CD14-positive monocyte (primary cell): ENCODE measurements at regions not wholly inside any gene's neighbourhood (a gene's known extent, or its start where the extent isn't known, plus 50 kb on each side); places are given as distances from the start of the nearest gene placed in this dataset.

Experiments used
- DNase-seq, 3 donors: peaks; one replicate each; pipeline ENCODE4 v3.0.0-alpha.2; 2011 to 2022
- H2AFZ ChIP-seq: 2 replicates; pipeline ENCODE4 v1.6.0; 2012; ENCODE audit warnings: mild to moderate bottlenecking, low read depth, low read length, inconsistent platforms; ENCODE audit not compliant: insufficient read depth, poor library complexity, severe bottlenecking
- H3K27ac ChIP-seq, 2 donors: 1 replicate in 1 of 2; 2 replicates in 1 of 2; pipeline ENCODE4 v1.5.1; 2012 to 2013; ENCODE audit warnings: low read length in 2 of 2, control low read depth in 1 of 2, inconsistent platforms in 1 of 2, low read depth in 1 of 2, mild to moderate bottlenecking in 1 of 2
- H3K27me3 ChIP-seq, 2 donors: one replicate each; pipeline versions ENCODE4 v1.6.0 to v1.6.1; 2011 to 2013; ENCODE audit warnings: low read length in 2 of 2; ENCODE audit not compliant: control insufficient read depth in 2 of 2, insufficient read depth in 2 of 2
- H3K36me3 ChIP-seq, 2 donors: replicated peaks in 1 of 2; 1 replicate in 1 of 2; 2 replicates in 1 of 2; pipeline versions ENCODE4 v1.5.1 to v1.6.1; 2012 to 2013; ENCODE audit warnings: low read length in 2 of 2, control low read depth in 1 of 2, inconsistent platforms in 1 of 2, mild to moderate bottlenecking in 1 of 2; ENCODE audit not compliant: insufficient read depth in 2 of 2, control insufficient read depth in 1 of 2
- H3K4me1 ChIP-seq, 2 donors: 1 replicate in 1 of 2; 2 replicates in 1 of 2; pipeline versions ENCODE4 v1.5.1 to v1.6.1; 2012 to 2013; ENCODE audit warnings: low read length in 2 of 2, control low read depth in 1 of 2, inconsistent platforms in 1 of 2, mild to moderate bottlenecking in 1 of 2, moderate library complexity in 1 of 2; ENCODE audit not compliant: insufficient read depth in 2 of 2, control insufficient read depth in 1 of 2
- H3K4me2 ChIP-seq: replicated peaks from 2 replicates; pipeline ENCODE3; 2012; ENCODE audit warnings: low read length, moderate library complexity, mild to moderate bottlenecking; ENCODE audit not compliant: poor library complexity, severe bottlenecking; ENCODE audit errors: extremely low read depth
- H3K4me3 ChIP-seq, 3 experiments: fragments of 200-600 bp in 1 of 3; sonication (generic) in 1 of 3; replicated peaks in 1 of 3; 1 replicate in 2 of 3; 2 replicates in 1 of 3; pipeline ENCODE4 v1.5.1; 2011 to 2013; ENCODE audit warnings: low read length in 3 of 3, mild to moderate bottlenecking in 3 of 3, control low read depth in 2 of 3, low read depth in 2 of 3, inconsistent platforms in 1 of 3, moderate library complexity in 1 of 3
- H3K79me2 ChIP-seq: 2 replicates; pipeline ENCODE4 v1.6.0; 2012; ENCODE audit warnings: mild to moderate bottlenecking, control low read depth, inconsistent platforms, low read length, moderate library complexity; ENCODE audit not compliant: insufficient read depth
- H3K9ac ChIP-seq: 2 replicates; pipeline ENCODE4 v1.6.0; 2017; ENCODE audit warnings: low read length, mild to moderate bottlenecking; ENCODE audit not compliant: insufficient read depth, poor library complexity, severe bottlenecking
- H3K9me3 ChIP-seq, 2 donors: replicated peaks in 1 of 2; 1 replicate in 1 of 2; 2 replicates in 1 of 2; pipeline versions ENCODE4 v1.5.1 to v1.6.1; 2012 to 2013; ENCODE audit warnings: low read length in 2 of 2, control low read depth in 1 of 2; ENCODE audit not compliant: control insufficient read depth in 1 of 2, insufficient read depth in 1 of 2
- H4K20me1 ChIP-seq: 2 replicates; pipeline ENCODE4 v1.6.0; 2012; ENCODE audit warnings: mild to moderate bottlenecking, low read length, control low read depth, moderate library complexity; ENCODE audit not compliant: insufficient read depth
- H3K27ac Mint-ChIP-seq, 7 donors: one replicate each; pipeline ENCODE4 v1.8.0; 2020; ENCODE audit warnings: mild to moderate bottlenecking in 7 of 7, mixed read lengths in 7 of 7, moderate library complexity in 6 of 7, inconsistent platforms in 2 of 7
- H3K27me3 Mint-ChIP-seq, 3 donors: one replicate each; pipeline ENCODE4 v1.8.0; 2021 to 2022; ENCODE audit warnings: low read depth in 3 of 3, mild to moderate bottlenecking in 3 of 3, mixed read lengths in 3 of 3, moderate library complexity in 3 of 3, inconsistent platforms in 1 of 3
- H3K36me3 Mint-ChIP-seq, 2 donors: one replicate each; pipeline ENCODE4 v1.8.0; 2020; ENCODE audit warnings: mixed read lengths in 2 of 2, inconsistent platforms in 1 of 2, mild to moderate bottlenecking in 1 of 2
- H3K4me1 Mint-ChIP-seq: one replicate; pipeline ENCODE4 v1.8.0; 2020; ENCODE audit warnings: mild to moderate bottlenecking, mixed read lengths
- H3K4me3 Mint-ChIP-seq, 2 donors: one replicate each; pipeline ENCODE4 v1.8.0; 2020; ENCODE audit warnings: mild to moderate bottlenecking in 2 of 2, mixed read lengths in 2 of 2, moderate library complexity in 1 of 2
- H3K9me3 Mint-ChIP-seq, 7 donors: one replicate each; pipeline ENCODE4 v1.8.0; 2020 to 2022; ENCODE audit warnings: mixed read lengths in 7 of 7, mild to moderate bottlenecking in 6 of 7, moderate library complexity in 6 of 7, inconsistent platforms in 2 of 7
- WGBS: methylation state at CpG from one replicate; pipeline ENCODE4 v1.1.5; 2013; ENCODE audit warnings: missing lambda C conversion rate; ENCODE audit not compliant: insufficient coverage; 5-methylcytosine and 5-hydroxymethylcytosine counted together
- intact Hi-C, 2 donors: fragments of 100-400 bp; cut with micrococcal nuclease; formaldehyde crosslinking; loops; one replicate each; pipeline versions ENCODE4 v1.15.0 to v1.15.1; 2023
- TF ChIP-seq, protein P1 (sequence below): fragments of 200-600 bp; IDR thresholded peaks from one replicate; pipeline ENCODE4 v1.8.0; 2022; ENCODE audit warnings: antibody characterized with exemption, mild to moderate bottlenecking

DNA sequence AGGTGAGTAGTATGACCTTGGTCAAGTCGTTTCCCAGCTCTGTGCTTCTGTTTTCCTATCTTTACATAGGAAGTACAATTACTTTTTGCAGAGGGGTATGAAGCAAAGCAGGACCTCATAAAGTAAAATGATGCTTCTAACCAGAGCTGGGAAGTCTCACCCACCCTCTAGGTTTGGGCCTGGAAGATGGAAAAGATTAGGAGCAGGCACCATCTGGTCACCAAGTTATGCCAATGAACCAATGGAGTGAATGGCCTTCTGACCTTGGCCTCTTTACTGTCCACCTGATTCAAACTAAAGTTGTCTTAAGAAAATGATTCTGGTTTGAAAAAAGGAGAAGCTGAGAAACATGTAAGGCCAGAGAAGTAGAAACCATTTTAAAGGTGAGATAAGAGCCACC, 68.9 kb upstream of the CTNNBL1 start:
- Mint-ChIP-seq H3K36me3 (no peaks in the 10 kb centered on the region), H3K4me3 (no peak overlapping the region), H3K9me3 (peaks cover 0 to 2% (median 0%) of the 10 kb centered on the region in 7 donors), H3K4me1 (no peaks in the 10 kb centered on the region), H3K27me3 (peaks cover 13 to 40% (median 26%) of the 10 kb centered on the region in 3 donors), H3K27ac (no peak overlapping the region)
- Histone ChIP-seq H4K20me1 (no peaks in the 10 kb centered on the region), H3K9me3 (no peaks in the 10 kb centered on the region), H3K9ac (no peak overlapping the region), H3K4me1 (no peaks in the 10 kb centered on the region), H3K4me2 (no peak overlapping the region), H3K27me3 (peaks cover 0 to 16% of the 10 kb centered on the region in 2 donors), H3K4me3 (no peak overlapping the region), H3K36me3 (no peaks in the 10 kb centered on the region), H2AFZ (no peak overlapping the region), H3K27ac (no peak overlapping the region), H3K79me2 (no peaks in the 10 kb centered on the region)
- TF ChIP-seq, protein P1, sequence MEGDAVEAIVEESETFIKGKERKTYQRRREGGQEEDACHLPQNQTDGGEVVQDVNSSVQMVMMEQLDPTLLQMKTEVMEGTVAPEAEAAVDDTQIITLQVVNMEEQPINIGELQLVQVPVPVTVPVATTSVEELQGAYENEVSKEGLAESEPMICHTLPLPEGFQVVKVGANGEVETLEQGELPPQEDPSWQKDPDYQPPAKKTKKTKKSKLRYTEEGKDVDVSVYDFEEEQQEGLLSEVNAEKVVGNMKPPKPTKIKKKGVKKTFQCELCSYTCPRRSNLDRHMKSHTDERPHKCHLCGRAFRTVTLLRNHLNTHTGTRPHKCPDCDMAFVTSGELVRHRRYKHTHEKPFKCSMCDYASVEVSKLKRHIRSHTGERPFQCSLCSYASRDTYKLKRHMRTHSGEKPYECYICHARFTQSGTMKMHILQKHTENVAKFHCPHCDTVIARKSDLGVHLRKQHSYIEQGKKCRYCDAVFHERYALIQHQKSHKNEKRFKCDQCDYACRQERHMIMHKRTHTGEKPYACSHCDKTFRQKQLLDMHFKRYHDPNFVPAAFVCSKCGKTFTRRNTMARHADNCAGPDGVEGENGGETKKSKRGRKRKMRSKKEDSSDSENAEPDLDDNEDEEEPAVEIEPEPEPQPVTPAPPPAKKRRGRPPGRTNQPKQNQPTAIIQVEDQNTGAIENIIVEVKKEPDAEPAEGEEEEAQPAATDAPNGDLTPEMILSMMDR = no peak
- WGBS = no CpG with 5 or more reads among the region's 1 CpG
- DNase-seq = no peak
- intact Hi-C loops = no loop called here

DNA sequence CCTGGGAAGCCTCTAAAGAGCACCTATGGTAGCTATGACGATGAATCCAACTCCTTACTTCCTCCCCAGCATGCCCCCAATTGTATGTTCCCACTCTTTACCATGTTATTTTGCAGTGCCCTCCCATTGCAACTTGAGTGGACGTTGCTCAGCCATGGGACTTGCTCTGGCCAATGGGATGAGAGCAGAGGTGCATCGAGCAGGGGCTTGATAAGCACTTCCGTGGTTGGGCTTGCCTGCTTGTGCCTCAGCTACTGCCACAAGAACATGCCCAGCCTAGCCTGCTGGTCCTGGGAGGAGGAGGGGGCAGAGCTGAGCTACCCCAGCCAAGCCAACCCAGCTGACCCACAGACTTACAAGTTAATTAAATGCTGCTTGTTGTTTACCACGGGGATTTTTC, 71.1 kb upstream of the CTNNBL1 start:
- Histone ChIP-seq H3K9me3 (no peaks in the 10 kb centered on the region), H3K36me3 (no peaks in the 10 kb centered on the region), H3K4me1 (no peaks in the 10 kb centered on the region), H3K79me2 (no peaks in the 10 kb centered on the region), H3K4me2 (no peak overlapping the region), H3K27me3 (peaks cover 0 to 4% of the 10 kb centered on the region in 2 donors), H2AFZ (no peak overlapping the region), H4K20me1 (no peaks in the 10 kb centered on the region), H3K9ac (no peak overlapping the region), H3K4me3 (no peak overlapping the region), H3K27ac (no peak overlapping the region)
- intact Hi-C loops = no loop called here
- no peaks in the 10 kb centered on the region for H3K36me3 Mint-ChIP-seq
- WGBS = 53% methylated on average over 4 of the region's 5 CpGs
- H3K27me3 Mint-ChIP-seq = peaks cover 10 to 27% (median 21%) of the 10 kb centered on the region in 3 donors
- DNase-seq = no peak
- H3K9me3 Mint-ChIP-seq = peaks cover 0 to 2% (median 0%) of the 10 kb centered on the region in 7 donors
- H3K4me1 Mint-ChIP-seq = no peaks in the 10 kb centered on the region
- TF ChIP-seq, protein P1 = no peak
- no peak overlapping the region for H3K4me3 Mint-ChIP-seq
- no peak overlapping the region for H3K27ac Mint-ChIP-seq
